Suprapubic skin (tissue), 4 donors: ENCODE measurements at regions not wholly inside any gene's neighbourhood (a gene's known extent, or its start where the extent isn't known, plus 50 kb on each side); places are given as distances from the start of the nearest gene placed in this dataset.

Experiments
- DNase-seq, 2 donors: peaks; one replicate each; pipeline ENCODE4 v3.0.0-alpha.2; 2019; ENCODE audit warnings: low spot score in 2 of 2
- H3K27ac ChIP-seq: fragments of 200-600 bp; sonication (generic); one replicate; pipeline ENCODE4 v1.5.1; 2019
- H3K27me3 ChIP-seq: fragments of 200-600 bp; sonication (generic); one replicate; pipeline ENCODE4 v1.5.1; 2019
- H3K36me3 ChIP-seq: fragments of 200-600 bp; sonication (generic); one replicate; pipeline ENCODE4 v1.5.1; 2019
- H3K4me1 ChIP-seq: fragments of 200-600 bp; sonication (generic); one replicate; pipeline ENCODE4 v1.5.1; 2019
- H3K4me3 ChIP-seq: fragments of 200-600 bp; sonication (generic); one replicate; pipeline ENCODE4 v1.5.1; 2019; ENCODE audit warnings: mild to moderate bottlenecking
- H3K9me3 ChIP-seq: fragments of 200-600 bp; sonication (generic); one replicate; pipeline ENCODE4 v1.5.1; 2019
- EP300 ChIP-seq: sonication (generic); formaldehyde crosslinking; IDR thresholded peaks from one replicate; pipeline ENCODE4 v1.6.1; 2017; ENCODE audit warnings: antibody characterized with exemption
- POLR2A ChIP-seq, 2 donors: fragments of 450-650 bp; IDR thresholded peaks; one replicate each; pipeline ENCODE4 v1.6.1; 2017; ENCODE audit warnings: antibody characterized with exemption in 2 of 2, mild to moderate bottlenecking in 2 of 2, moderate library complexity in 2 of 2
- POLR2AphosphoS5 ChIP-seq, 3 donors: sonication (generic); formaldehyde crosslinking; IDR thresholded peaks; one replicate each; pipeline ENCODE4 v1.6.1; 2017; ENCODE audit warnings: antibody characterized with exemption in 3 of 3
- WGBS: methylation state at CpG from one replicate; pipeline ENCODE4 v1.1.5; 2018; 5-methylcytosine and 5-hydroxymethylcytosine counted together
- TF ChIP-seq, protein P1 (sequence below), 2 donors: fragments of 200-600 bp in 1 of 2; fragments of 450-650 bp in 1 of 2; sonication (generic) in 1 of 2; IDR thresholded peaks; one replicate each; pipeline ENCODE4 v1.5.1; 2016 to 2019; ENCODE audit warnings: antibody characterized with exemption in 2 of 2, mild to moderate bottlenecking in 1 of 2, moderate library complexity in 1 of 2

DNA sequence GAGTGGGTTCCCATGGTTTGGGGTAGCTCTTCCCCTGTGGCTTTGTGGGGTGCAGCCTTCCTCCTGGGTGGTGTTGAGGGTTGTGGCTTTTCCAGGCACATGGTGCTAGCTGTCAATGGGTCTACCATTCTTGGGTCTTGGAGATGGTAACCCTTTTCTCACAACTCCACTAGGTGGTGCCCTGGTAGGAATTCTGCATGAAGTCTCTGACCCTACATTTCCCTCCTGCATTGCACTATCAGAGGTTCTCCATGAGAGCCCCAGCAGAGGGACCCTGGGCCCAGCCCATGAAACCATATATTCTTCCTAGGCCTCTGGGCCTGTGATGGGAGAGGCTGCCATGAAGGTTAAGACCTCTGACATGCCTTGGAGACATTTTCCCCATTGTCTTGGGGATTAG is 1093.3 kb downstream of the SLC16A7 start:
- no peaks in the 10 kb centered on the region for H3K27me3 ChIP-seq
- no peak for DNase-seq

DNA sequence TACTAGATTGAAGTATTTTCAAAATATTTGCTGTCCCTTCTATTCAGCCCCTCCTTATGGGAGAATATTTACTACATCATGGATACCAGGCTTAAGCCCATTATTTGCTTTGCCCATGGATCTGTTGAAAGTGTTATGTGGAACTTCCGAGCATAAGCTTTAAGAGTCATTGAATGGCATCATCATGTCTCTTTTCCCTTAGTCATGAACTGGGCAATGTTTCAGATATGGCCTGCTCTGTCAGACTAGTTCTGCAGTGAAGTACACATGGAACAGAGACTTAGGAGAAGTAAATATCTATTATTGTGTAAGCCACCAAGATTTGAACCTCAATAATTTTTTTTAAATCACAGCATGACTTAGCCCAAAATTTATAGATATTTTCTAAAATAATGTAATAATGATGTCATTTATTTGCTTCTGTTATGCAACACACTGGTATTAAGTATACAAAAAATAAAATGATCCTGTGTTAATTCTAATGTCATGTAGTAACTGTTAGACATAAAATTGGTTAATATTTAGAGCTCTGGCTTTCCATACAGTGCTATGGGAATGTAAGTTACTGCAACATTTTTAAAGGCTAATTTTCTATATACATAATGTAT is 1097.3 kb downstream of the SLC16A7 start:
- Histone ChIP-seq H3K4me1 (no peaks in the 10 kb centered on the region), H3K4me3 (no peak overlapping the region), H3K36me3 (no peaks in the 10 kb centered on the region), H3K27me3 (no peaks in the 10 kb centered on the region), H3K27ac (no peak overlapping the region), H3K9me3 (no peaks in the 10 kb centered on the region)
- DNase-seq: no peak
- WGBS: 73% methylated on average over 1 of the region's 1 CpG
- TF ChIP-seq EP300 (no peak), POLR2A (IDR thresholded peaks at IDR 0.05) (no peak), POLR2AphosphoS5 (IDR thresholded peaks at IDR 0.05) (no peak)
- TF ChIP-seq, protein P1, sequence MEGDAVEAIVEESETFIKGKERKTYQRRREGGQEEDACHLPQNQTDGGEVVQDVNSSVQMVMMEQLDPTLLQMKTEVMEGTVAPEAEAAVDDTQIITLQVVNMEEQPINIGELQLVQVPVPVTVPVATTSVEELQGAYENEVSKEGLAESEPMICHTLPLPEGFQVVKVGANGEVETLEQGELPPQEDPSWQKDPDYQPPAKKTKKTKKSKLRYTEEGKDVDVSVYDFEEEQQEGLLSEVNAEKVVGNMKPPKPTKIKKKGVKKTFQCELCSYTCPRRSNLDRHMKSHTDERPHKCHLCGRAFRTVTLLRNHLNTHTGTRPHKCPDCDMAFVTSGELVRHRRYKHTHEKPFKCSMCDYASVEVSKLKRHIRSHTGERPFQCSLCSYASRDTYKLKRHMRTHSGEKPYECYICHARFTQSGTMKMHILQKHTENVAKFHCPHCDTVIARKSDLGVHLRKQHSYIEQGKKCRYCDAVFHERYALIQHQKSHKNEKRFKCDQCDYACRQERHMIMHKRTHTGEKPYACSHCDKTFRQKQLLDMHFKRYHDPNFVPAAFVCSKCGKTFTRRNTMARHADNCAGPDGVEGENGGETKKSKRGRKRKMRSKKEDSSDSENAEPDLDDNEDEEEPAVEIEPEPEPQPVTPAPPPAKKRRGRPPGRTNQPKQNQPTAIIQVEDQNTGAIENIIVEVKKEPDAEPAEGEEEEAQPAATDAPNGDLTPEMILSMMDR (IDR thresholded peaks at IDR 0.05): no peak

More for the DNA sequence above, 1093.3 kb downstream of the SLC16A7 start:
- TF ChIP-seq POLR2A (IDR thresholded peaks at IDR 0.05) (no peak), EP300 (no peak), POLR2AphosphoS5 (IDR thresholded peaks at IDR 0.05) (no peak)
- TF ChIP-seq, protein P1 (IDR thresholded peaks at IDR 0.05): no peak
- no peaks in the 10 kb centered on the region for H3K4me1 ChIP-seq
- H3K9me3 ChIP-seq: no peaks in the 10 kb centered on the region
- no peak overlapping the region for H3K4me3 ChIP-seq
- no peaks in the 10 kb centered on the region for H3K36me3 ChIP-seq
- no peak overlapping the region for H3K27ac ChIP-seq

DNA sequence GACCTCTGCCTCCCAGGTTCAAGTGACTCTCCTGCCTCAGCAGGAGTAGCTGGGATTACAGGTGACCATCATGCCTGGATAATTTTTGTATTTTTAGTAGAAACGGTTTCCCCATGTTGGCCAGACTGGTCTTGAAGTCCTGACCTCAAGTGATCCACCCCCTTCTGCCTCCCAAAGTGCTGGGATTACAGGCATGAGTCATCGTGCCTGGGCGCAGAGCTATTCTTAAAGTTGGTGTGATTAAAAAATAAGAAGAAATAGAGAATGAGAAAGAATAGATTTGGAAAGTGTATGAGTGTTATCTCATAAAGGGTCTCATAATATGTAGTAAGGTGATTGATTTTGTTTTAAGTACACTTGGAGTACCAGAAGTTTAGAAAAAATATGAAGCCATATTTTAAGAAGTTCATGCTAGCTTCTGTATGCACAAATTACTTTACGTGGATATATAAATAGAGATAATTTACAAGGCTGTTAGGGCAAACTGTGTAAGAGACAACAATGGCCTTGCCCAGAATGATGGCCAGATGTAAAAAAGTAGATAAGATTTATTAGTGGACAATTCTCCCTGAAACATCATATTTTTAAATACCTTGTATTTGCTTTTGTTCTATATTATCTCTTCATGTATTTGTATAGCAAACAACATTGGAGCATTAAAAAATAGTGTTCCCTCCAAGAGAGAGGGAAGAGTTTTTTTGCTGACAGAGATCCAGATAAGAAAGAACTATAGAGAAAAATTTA is 1108.5 kb downstream of the SLC16A7 start:
- Histone ChIP-seq H3K27me3 (no peaks in the 10 kb centered on the region), H3K4me3 (no peak overlapping the region), H3K9me3 (no peaks in the 10 kb centered on the region), H3K27ac (no peak overlapping the region), H3K4me1 (no peaks in the 10 kb centered on the region), H3K36me3 (no peaks in the 10 kb centered on the region)
- DNase-seq: no peak
- no peak for TF ChIP-seq POLR2A (IDR thresholded peaks at IDR 0.05)
- TF ChIP-seq, protein P1 (IDR thresholded peaks at IDR 0.05): no peak
- TF ChIP-seq EP300: no peak
- TF ChIP-seq POLR2AphosphoS5 (IDR thresholded peaks at IDR 0.05): no peak
- WGBS: 74% methylated on average over 4 of the region's 4 CpGs

DNA sequence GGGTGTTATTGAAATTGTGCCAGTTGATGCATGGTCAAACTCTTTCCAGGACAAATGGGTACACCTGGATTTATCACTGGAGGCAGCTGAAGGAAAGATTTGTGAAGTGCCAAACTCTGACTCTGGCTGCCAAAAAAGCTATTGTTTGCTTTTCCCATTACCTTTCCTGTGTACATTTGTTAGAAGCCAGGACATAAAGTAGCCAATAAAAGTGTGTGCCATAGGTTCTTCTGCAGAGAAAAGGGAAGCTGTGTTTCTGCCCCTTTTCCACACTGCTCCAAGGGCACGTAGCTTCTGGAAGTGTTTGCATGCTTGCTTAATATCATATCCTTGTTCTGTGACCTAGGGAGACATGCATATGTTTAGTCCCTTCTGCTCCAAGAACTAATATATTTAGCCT is 1114.4 kb downstream of the SLC16A7 start:
- H3K9me3 ChIP-seq: no peaks in the 10 kb centered on the region
- DNase-seq: no peak
- TF ChIP-seq EP300 (no peak), POLR2AphosphoS5 (IDR thresholded peaks at IDR 0.05) (no peak), POLR2A (IDR thresholded peaks at IDR 0.05) (no peak)
- TF ChIP-seq, protein P1 (IDR thresholded peaks at IDR 0.05): no peak
- H3K36me3 ChIP-seq: no peaks in the 10 kb centered on the region
- H3K4me3 ChIP-seq: no peak overlapping the region
- no peaks in the 10 kb centered on the region for H3K4me1 ChIP-seq
- H3K27me3 ChIP-seq: no peaks in the 10 kb centered on the region
- 44% methylated on average over 1 of the region's 1 CpG for WGBS
- H3K27ac ChIP-seq: no peak overlapping the region

DNA sequence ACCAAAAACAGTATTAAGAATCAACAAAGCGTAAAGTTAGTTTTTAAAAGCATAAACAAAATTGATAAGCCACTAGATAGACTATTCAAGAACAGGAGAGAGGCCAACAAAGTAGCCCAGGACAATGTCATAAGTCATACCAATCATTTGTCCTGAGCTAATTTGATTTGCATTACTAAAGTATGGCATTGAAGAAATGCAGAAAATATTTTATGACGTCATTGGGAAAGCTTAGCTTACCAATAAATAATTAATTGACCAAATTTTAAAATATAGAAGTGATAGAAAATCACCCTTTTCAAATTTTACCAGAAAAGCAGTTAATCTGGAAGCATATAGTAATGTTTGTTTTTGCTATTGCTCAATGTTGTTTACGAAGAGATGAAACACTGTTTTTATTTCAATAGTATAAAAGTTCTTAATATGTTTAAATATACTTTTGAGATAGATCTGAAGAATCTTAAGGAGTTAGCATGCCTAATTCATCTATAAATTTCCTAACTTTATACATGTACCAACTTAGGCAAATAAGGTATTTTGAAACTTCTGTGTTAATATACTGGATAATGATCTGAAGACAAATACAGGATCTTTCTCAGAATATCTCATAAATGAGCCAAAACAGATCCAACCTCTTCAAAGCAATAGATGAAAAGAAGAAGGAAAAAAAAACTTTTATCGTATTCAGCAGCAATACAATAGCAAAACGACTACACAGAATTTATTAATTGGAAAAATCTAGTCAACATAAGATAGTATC is 1118.5 kb downstream of the SLC16A7 start:
- WGBS: 70% methylated on average over 5 of the region's 5 CpGs

More for the DNA sequence above, 1118.5 kb downstream of the SLC16A7 start:
- H3K4me1 ChIP-seq: no peaks in the 10 kb centered on the region
- no peaks in the 10 kb centered on the region for H3K27me3 ChIP-seq
- no peak for DNase-seq
- H3K4me3 ChIP-seq: no peak overlapping the region
- H3K36me3 ChIP-seq: no peaks in the 10 kb centered on the region
- no peaks in the 10 kb centered on the region for H3K9me3 ChIP-seq
- no peak overlapping the region for H3K27ac ChIP-seq
- TF ChIP-seq EP300: no peak
- TF ChIP-seq POLR2A (IDR thresholded peaks at IDR 0.05): no peak
- TF ChIP-seq, protein P1 (IDR thresholded peaks at IDR 0.05): no peak
- TF ChIP-seq POLR2AphosphoS5 (IDR thresholded peaks at IDR 0.05): no peak
